ENCODE measurements at regions not wholly inside any gene's neighbourhood (a gene's known extent, or its start where the extent isn't known, plus 50 kb on each side); places are given as distances from the start of the nearest gene placed in this dataset.

- in situ Hi-C loops (cut with MboI; ENCODE audit: low pct_ligation_motif_present in 1 of 4, low pct_unique_long_range_greater_than_20kb in 1 of 4, low sequenced_read_pairs in 3 of 4): loop anchor here in 1 of 4 donors (25.0 kb wide), 1 partner anchor 93 kb away; no protein-coding TSS in a partner anchor
- no peak overlapping the region for H3K4me3 ChIP-seq
- intact Hi-C loops (cut with DNase I; ENCODE audit: low total_unique reads): no loop called here
- H3K27me3 ChIP-seq: no peaks in the 10 kb centered on the region
- no peak for DNase-seq
- 38 to 76% methylated on average over 2 to 3 of the region's 3 CpGs for WGBS, 2 donors (ENCODE audit: low coverage in 1 of 2)
- TF ChIP-seq POLR2AphosphoS5 (IDR thresholded peaks at IDR 0.05) (no peak), CTCF (IDR thresholded peaks at IDR 0.05) (no peak), POLR2A (IDR thresholded peaks at IDR 0.05) (no peak), EP300 (IDR thresholded peaks at IDR 0.05; ENCODE audit: low read depth) (no peak)
- H3K36me3 ChIP-seq: no peaks in the 10 kb centered on the region
- H3K27ac ChIP-seq: no peak overlapping the region
- H3K9me3 ChIP-seq: no peaks in the 10 kb centered on the region
- H3K4me1 ChIP-seq: no peaks in the 10 kb centered on the region
Observed at GRCh38 chr16:17729820-17730219, 259.1 kb upstream of the XYLT1 start.

DNA sequence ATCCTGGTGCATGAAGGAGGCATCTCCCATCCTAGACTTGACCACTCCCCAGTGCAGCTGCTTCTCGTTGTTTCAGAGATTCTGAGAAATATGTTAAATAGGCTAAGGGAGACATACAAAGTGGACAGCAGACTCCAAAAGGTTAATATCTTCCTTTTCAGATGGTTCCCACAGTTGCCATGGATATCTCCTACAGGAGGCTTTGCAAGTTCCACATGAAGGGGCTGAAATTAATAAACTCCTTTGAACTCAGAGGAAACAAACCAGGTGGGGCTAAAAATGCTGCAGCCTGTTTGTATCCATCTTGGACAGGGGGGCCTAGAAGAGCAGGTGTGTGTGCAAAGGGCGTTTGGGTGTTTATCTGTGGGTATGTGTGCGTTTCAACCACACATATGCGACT, 257.4 kb upstream of the XYLT1 start:
- TF ChIP-seq POLR2AphosphoS5 (IDR thresholded peaks at IDR 0.05): no peak
- TF ChIP-seq CTCF (IDR thresholded peaks at IDR 0.05): no peak
- no peak for TF ChIP-seq EP300 (IDR thresholded peaks at IDR 0.05; ENCODE audit: low read depth)
- no peak for TF ChIP-seq POLR2A (IDR thresholded peaks at IDR 0.05)
- no peak overlapping the region for H3K4me3 ChIP-seq
- no peak for DNase-seq
- intact Hi-C loops (cut with DNase I; ENCODE audit: low total_unique reads) (no loop called here), in situ Hi-C loops (cut with MboI; ENCODE audit: low pct_ligation_motif_present in 1 of 4, low pct_unique_long_range_greater_than_20kb in 1 of 4, low sequenced_read_pairs in 3 of 4) (loop anchor here in 1 of 4 donors (25.0 kb wide), 1 partner anchor 91 kb away; no protein-coding TSS in a partner anchor)
- no peaks in the 10 kb centered on the region for H3K27me3 ChIP-seq
- WGBS, 2 donors (ENCODE audit: low coverage in 1 of 2): 23 to 53% methylated on average over 4 of the region's 4 CpGs
- no peak overlapping the region for H3K27ac ChIP-seq
- no peaks in the 10 kb centered on the region for H3K9me3 ChIP-seq
- H3K36me3 ChIP-seq: no peaks in the 10 kb centered on the region
- no peaks in the 10 kb centered on the region for H3K4me1 ChIP-seq

GRCh38 chr16:17724242-17724898, 253.6 kb upstream of the XYLT1 start:
- no peak overlapping the region for H3K27ac ChIP-seq
- no peaks in the 10 kb centered on the region for H3K36me3 ChIP-seq
- H3K9me3 ChIP-seq: no peaks in the 10 kb centered on the region
- no peak overlapping the region for H3K4me3 ChIP-seq
- no peaks in the 10 kb centered on the region for H3K4me1 ChIP-seq
- H3K27me3 ChIP-seq: no peaks in the 10 kb centered on the region
- intact Hi-C loops (cut with DNase I; ENCODE audit: low total_unique reads) (no loop called here), in situ Hi-C loops (cut with MboI; ENCODE audit: low pct_ligation_motif_present in 1 of 4, low pct_unique_long_range_greater_than_20kb in 1 of 4, low sequenced_read_pairs in 3 of 4) (no loop called here)
- no peak for DNase-seq
- TF ChIP-seq EP300 (IDR thresholded peaks at IDR 0.05; ENCODE audit: low read depth) (no peak), CTCF (IDR thresholded peaks at IDR 0.05) (no peak), POLR2AphosphoS5 (IDR thresholded peaks at IDR 0.05) (no peak), POLR2A (IDR thresholded peaks at IDR 0.05) (no peak)
- 64 to 65% methylated on average over 4 to 10 of the region's 10 CpGs for WGBS, 2 donors (ENCODE audit: low coverage in 1 of 2)

GRCh38 chr16:17723531-17724134, 252.9 kb upstream of the XYLT1 start:
- H3K27me3 ChIP-seq: no peaks in the 10 kb centered on the region
- no peak for DNase-seq
- no peaks in the 10 kb centered on the region for H3K4me1 ChIP-seq
- no peak overlapping the region for H3K27ac ChIP-seq
- 76 to 80% methylated on average over 6 to 10 of the region's 10 CpGs for WGBS, 2 donors (ENCODE audit: low coverage in 1 of 2)
- in situ Hi-C loops (cut with MboI; ENCODE audit: low pct_ligation_motif_present in 1 of 4, low pct_unique_long_range_greater_than_20kb in 1 of 4, low sequenced_read_pairs in 3 of 4) (no loop called here), intact Hi-C loops (cut with DNase I; ENCODE audit: low total_unique reads) (no loop called here)
- TF ChIP-seq EP300 (IDR thresholded peaks at IDR 0.05; ENCODE audit: low read depth) (no peak), CTCF (IDR thresholded peaks at IDR 0.05) (no peak), POLR2AphosphoS5 (IDR thresholded peaks at IDR 0.05) (no peak), POLR2A (IDR thresholded peaks at IDR 0.05) (no peak)
- H3K4me3 ChIP-seq: no peak overlapping the region
- H3K9me3 ChIP-seq: no peaks in the 10 kb centered on the region
- H3K36me3 ChIP-seq: no peaks in the 10 kb centered on the region
